ENCODE measurements at regions not wholly inside any gene's neighbourhood (a gene's known extent, or its start where the extent isn't known, plus 50 kb on each side); places are given as distances from the start of the nearest gene placed in this dataset.
"Not testable (repeated sequence)": the region's sequence is repeated elsewhere in the genome, so short reads cannot be mapped to it uniquely, and the experiment has no call there.

DNA sequence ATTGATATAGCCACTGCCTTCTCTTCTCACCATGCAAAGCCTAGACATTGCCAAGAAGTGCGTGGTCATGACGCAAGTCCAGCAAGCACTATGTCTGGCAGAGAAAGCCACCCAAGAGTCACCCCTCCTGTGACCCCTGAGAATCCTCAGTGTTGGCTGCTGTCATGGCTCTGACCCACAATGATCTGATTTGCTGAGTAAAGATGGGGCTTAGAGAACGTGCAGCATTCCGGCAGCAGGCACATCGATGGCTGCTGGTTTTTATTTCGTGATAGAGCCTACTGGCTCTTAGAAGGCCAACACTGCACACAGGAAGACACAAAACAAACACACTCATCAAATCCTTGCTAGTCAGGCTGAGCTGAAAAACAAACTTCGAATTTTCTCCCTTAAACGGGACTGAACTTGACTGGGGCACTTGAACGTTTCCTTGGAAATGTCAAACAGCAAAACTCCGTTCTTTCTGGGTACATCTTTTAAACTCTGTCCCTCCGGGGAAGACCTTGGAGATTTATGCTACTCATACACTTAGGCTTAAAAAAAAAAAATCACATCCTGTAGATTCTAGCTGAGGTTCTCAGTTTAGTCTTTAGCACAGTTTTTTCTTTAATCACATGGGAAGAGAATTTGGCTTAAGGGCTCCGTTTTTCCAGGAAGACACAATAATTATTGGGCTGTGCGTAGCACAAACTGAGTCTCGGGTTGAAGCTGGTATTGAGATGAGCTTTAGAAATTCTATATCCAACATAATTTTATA lies 88.2 kb upstream of the BASP1 start:
- Mint-ChIP-seq H3K27ac (no peak overlapping the region), H3K4me3 (no peak overlapping the region), H3K27me3 (peaks cover 17% of the 10 kb centered on the region), H3K9me3 (no peaks in the 10 kb centered on the region), H3K36me3 (ENCODE audit: low read depth) (no peaks in the 10 kb centered on the region), H3K4me1 (no peaks in the 10 kb centered on the region)
- TF ChIP-seq, protein P1, sequence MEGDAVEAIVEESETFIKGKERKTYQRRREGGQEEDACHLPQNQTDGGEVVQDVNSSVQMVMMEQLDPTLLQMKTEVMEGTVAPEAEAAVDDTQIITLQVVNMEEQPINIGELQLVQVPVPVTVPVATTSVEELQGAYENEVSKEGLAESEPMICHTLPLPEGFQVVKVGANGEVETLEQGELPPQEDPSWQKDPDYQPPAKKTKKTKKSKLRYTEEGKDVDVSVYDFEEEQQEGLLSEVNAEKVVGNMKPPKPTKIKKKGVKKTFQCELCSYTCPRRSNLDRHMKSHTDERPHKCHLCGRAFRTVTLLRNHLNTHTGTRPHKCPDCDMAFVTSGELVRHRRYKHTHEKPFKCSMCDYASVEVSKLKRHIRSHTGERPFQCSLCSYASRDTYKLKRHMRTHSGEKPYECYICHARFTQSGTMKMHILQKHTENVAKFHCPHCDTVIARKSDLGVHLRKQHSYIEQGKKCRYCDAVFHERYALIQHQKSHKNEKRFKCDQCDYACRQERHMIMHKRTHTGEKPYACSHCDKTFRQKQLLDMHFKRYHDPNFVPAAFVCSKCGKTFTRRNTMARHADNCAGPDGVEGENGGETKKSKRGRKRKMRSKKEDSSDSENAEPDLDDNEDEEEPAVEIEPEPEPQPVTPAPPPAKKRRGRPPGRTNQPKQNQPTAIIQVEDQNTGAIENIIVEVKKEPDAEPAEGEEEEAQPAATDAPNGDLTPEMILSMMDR (IDR thresholded peaks at IDR 0.05): no peak
- ATAC-seq (ENCODE audit: low read depth): no peak
- ChIA-PET CTCF (no interaction called here), POLR2A (no interaction called here)
- no peak for DNase-seq
- intact Hi-C loops (cut with micrococcal nuclease): no loop called here

DNA sequence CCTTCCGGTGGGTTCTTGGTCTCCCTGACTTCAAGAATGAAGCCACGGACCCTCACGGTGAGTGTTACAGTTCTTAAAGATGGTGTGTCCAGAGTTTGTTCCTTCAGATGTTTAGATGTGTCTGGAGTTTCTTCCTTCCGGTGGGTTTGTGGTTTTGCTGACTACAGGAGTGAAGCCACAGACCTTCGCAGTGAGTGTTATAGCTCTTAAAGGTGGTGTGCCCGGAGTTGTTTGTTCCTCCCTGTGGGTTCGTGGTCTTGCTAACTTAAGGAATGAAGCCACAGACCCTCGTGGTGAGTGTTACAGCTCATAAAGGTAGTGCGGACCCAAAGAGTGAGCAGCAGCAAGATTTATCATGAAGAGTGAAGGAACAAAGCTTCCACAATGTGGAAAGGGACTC lies 87.1 kb upstream of the BASP1 start:
- H3K4me3 Mint-ChIP-seq, CTCF ChIA-PET, H3K27ac Mint-ChIP-seq: not testable (repeated sequence)

DNA sequence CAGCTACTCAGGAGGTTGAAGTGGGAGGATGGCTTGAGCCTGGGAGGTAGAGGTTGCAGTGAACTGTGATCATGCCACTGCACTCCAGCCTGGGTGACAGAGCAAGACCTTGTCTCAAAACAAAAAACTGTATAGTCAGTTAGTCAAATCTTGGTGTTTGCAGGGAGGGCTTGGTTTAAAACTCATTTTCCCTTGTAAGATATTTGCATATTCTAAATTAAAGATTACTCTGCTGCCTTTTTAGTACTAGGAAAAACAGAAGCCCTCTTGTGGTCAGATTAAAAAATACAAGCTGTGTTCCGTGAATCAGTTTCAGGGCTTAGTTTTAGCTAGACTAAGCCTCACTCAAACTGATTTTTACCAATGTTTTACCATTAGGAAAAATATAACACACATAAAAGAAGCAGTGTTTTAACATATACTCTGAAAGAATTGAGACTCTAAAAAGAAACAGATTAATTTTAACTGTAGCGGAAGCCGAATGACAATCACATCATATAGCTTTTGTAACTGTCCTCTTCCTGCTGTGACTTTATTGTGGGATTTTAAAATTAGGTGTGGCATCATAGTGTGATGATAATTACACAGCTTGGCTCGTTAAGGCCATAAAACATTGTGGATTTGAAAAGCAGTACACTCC lies 84.9 kb upstream of the BASP1 start:
- no peak for ATAC-seq (ENCODE audit: low read depth)
- CTCF ChIA-PET: interaction anchor here (0.6 to 2.5 kb wide), 12 partner anchors 14 to 1182 kb away, joined by 3 to 11 read pairs (median 4); no protein-coding TSS in a partner anchor
- H3K4me3 Mint-ChIP-seq: no peak overlapping the region
- H3K9me3 Mint-ChIP-seq: no peaks in the 10 kb centered on the region
- H3K27me3 Mint-ChIP-seq: peaks cover 17% of the 10 kb centered on the region
- H3K27ac Mint-ChIP-seq: no peak overlapping the region
- POLR2A ChIA-PET: no interaction called here
- DNase-seq: no peak
- TF ChIP-seq, protein P1 (IDR thresholded peaks at IDR 0.05): peak; percentile 23
- H3K4me1 Mint-ChIP-seq: no peaks in the 10 kb centered on the region
- intact Hi-C loops (cut with micrococcal nuclease): loop anchor here (1.0 to 10.0 kb wide), 3 partner anchors 198 to 1182 kb away; partner anchors contain the start of gene MYO10
- H3K36me3 Mint-ChIP-seq (ENCODE audit: low read depth): no peaks in the 10 kb centered on the region

More for the DNA sequence above, 87.1 kb upstream of the BASP1 start:
- intact Hi-C loops (cut with micrococcal nuclease): loop anchor here (10.0 kb wide), 1 partner anchor 196 kb away; the partner anchor contains the start of gene MYO10
- DNase-seq; H3K4me1 Mint-ChIP-seq; POLR2A ChIA-PET; ATAC-seq (ENCODE audit: low read depth); H3K9me3 Mint-ChIP-seq; H3K36me3 Mint-ChIP-seq (ENCODE audit: low read depth): not testable (repeated sequence)
- peaks cover 17% of the 10 kb centered on the region for H3K27me3 Mint-ChIP-seq

DNA sequence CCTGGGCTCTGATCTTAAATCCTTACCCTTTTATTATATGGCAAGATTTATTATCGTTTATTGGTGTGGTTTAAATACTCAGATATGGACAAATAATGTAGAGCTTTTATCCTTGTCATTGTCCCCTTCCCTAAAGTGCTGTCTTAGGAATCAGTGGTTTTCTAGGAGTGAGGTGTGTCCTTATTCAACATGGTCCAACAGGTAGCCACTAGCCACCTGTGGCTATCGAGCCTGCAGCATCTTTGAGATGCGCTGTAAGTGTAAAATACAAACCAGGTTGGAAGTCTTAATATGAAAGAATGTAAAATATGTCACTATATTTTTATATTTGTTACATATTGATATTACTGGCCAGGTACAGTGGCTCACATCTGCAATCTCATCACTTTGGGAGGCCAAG lies 82.4 kb upstream of the BASP1 start:
- H3K27ac Mint-ChIP-seq: no peak overlapping the region
- H3K4me3 Mint-ChIP-seq: no peak overlapping the region
- H3K9me3 Mint-ChIP-seq: no peaks in the 10 kb centered on the region
- intact Hi-C loops (cut with micrococcal nuclease): loop anchor here (10.0 kb wide), 1 partner anchor 200 kb away; the partner anchor contains the start of gene MYO10
- H3K4me1 Mint-ChIP-seq: no peaks in the 10 kb centered on the region
- no peaks in the 10 kb centered on the region for H3K36me3 Mint-ChIP-seq (ENCODE audit: low read depth)
- TF ChIP-seq, protein P1 (IDR thresholded peaks at IDR 0.05): no peak
- H3K27me3 Mint-ChIP-seq: peaks cover 9% of the 10 kb centered on the region
- DNase-seq (no peak), ATAC-seq (ENCODE audit: low read depth) (no peak)
- POLR2A ChIA-PET: no interaction called here
- CTCF ChIA-PET: no interaction called here

DNA sequence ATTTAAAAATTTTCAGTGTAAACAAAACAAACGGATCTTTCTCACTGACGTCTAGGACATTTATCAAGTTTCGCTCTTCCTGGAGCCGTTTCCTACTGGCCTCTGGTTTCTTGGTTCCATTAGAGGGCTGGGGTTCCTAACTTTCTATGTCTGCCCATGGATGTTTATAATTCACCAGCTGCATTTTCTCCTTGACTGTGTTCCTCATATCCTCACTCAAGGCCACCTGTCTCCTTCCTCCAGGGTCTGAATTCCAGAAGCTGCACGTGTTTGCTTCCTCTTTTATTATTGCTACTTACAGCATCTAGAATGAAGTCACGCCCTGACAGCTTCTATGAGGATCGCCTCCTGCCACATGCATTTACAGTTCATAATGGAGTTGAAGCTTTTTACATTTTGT lies 74.1 kb upstream of the BASP1 start:
- H3K27me3 Mint-ChIP-seq: no peaks in the 10 kb centered on the region
- CTCF ChIA-PET: no interaction called here
- no peak overlapping the region for H3K4me3 Mint-ChIP-seq
- POLR2A ChIA-PET: no interaction called here
- no peak for DNase-seq
- no peak for ATAC-seq (ENCODE audit: low read depth)
- no peaks in the 10 kb centered on the region for H3K36me3 Mint-ChIP-seq (ENCODE audit: low read depth)
- TF ChIP-seq, protein P1 (IDR thresholded peaks at IDR 0.05): no peak
- H3K27ac Mint-ChIP-seq: no peak overlapping the region
- H3K4me1 Mint-ChIP-seq: no peaks in the 10 kb centered on the region
- intact Hi-C loops (cut with micrococcal nuclease): no loop called here
- no peaks in the 10 kb centered on the region for H3K9me3 Mint-ChIP-seq
